H9 (cell line): ENCODE measurements at regions not wholly inside any gene's neighbourhood (a gene's known extent, or its start where the extent isn't known, plus 50 kb on each side); places are given as distances from the start of the nearest gene placed in this dataset.

Experiments used
- DNase-seq: peaks from one replicate; pipeline ENCODE4 v3.0.0-alpha.2; 2017
- H2AFZ ChIP-seq: one replicate; pipeline ENCODE4 v1.6.1; 2013; ENCODE audit warnings: mild to moderate bottlenecking, low read length, control low read depth, moderate library complexity
- H2AK5ac ChIP-seq: 2 replicates; pipeline ENCODE4 v1.6.1; 2013; ENCODE audit warnings: low read length, control low read depth, mixed read lengths; ENCODE audit not compliant: insufficient read length
- H2BK120ac ChIP-seq: one replicate; pipeline ENCODE4 v1.6.1; 2013; ENCODE audit warnings: low read depth, mild to moderate bottlenecking, low read length, control low read depth, inconsistent platforms; ENCODE audit not compliant: poor library complexity, severe bottlenecking
- H2BK12ac ChIP-seq: 2 replicates; pipeline ENCODE4 v1.6.1; 2013; ENCODE audit warnings: low read length, control low read depth, mixed read lengths, low read depth; ENCODE audit not compliant: insufficient read length
- H2BK15ac ChIP-seq: 2 replicates; pipeline ENCODE4 v1.6.1; 2013; ENCODE audit warnings: low read depth, low read length, control low read depth
- H2BK20ac ChIP-seq: one replicate; pipeline ENCODE4 v1.6.1; 2013; ENCODE audit warnings: low read depth, mild to moderate bottlenecking, low read length, control low read depth, inconsistent platforms; ENCODE audit not compliant: poor library complexity, severe bottlenecking
- H2BK5ac ChIP-seq: 2 replicates; pipeline ENCODE4 v1.6.1; 2013; ENCODE audit warnings: low read length, control low read depth, mixed read lengths; ENCODE audit not compliant: insufficient read length
- H3K14ac ChIP-seq: 2 replicates; pipeline ENCODE4 v1.6.1; 2013; ENCODE audit warnings: low read length, control low read depth; ENCODE audit not compliant: insufficient read depth
- H3K18ac ChIP-seq: 2 replicates; pipeline ENCODE4 v1.6.1; 2013; ENCODE audit warnings: low read depth, mild to moderate bottlenecking, mixed read lengths, low read length, control low read depth; ENCODE audit not compliant: insufficient read length
- H3K23ac ChIP-seq: 2 replicates; pipeline ENCODE4 v1.6.1; 2013; ENCODE audit warnings: low read length, control low read depth, mixed read lengths, low read depth; ENCODE audit not compliant: insufficient read length
- H3K23me2 ChIP-seq: 2 replicates; pipeline ENCODE4 v1.6.1; 2013; ENCODE audit warnings: low read depth, mild to moderate bottlenecking, mixed read lengths, low read length, control low read depth; ENCODE audit not compliant: insufficient read length, poor library complexity, severe bottlenecking
- H3K27ac ChIP-seq: 2 replicates; pipeline ENCODE4 v1.5.1; 2013; ENCODE audit warnings: low read length, control low read depth, mixed read lengths, low read depth; ENCODE audit not compliant: insufficient read length
- H3K27me3 ChIP-seq: 2 replicates; pipeline ENCODE4 v1.6.1; 2013; ENCODE audit warnings: low read length, control low read depth, inconsistent platforms; ENCODE audit not compliant: insufficient read depth
- H3K4ac ChIP-seq: 2 replicates; pipeline ENCODE4 v1.6.1; 2013; ENCODE audit warnings: low read depth, mild to moderate bottlenecking, control low read depth, inconsistent platforms, low read length, moderate library complexity
- H3K4me1 ChIP-seq: 2 replicates; pipeline ENCODE4 v1.6.1; 2013; ENCODE audit warnings: low read length, control low read depth, inconsistent platforms; ENCODE audit not compliant: insufficient read depth
- H3K4me2 ChIP-seq: 2 replicates; pipeline ENCODE4 v1.6.1; 2013; ENCODE audit warnings: low read length, control low read depth, mixed read lengths; ENCODE audit not compliant: insufficient read length, insufficient read depth
- H3K56ac ChIP-seq: 2 replicates; pipeline ENCODE4 v1.6.1; 2013; ENCODE audit warnings: low read depth, mild to moderate bottlenecking, mixed read lengths, low read length, control low read depth; ENCODE audit not compliant: insufficient read length
- H3K79me1 ChIP-seq: 2 replicates; pipeline ENCODE4 v1.6.1; 2013; ENCODE audit warnings: low read depth, mild to moderate bottlenecking, moderate library complexity, low read length, control low read depth, inconsistent platforms; ENCODE audit not compliant: insufficient read depth, poor library complexity, severe bottlenecking
- H3K79me2 ChIP-seq: 2 replicates; pipeline ENCODE4 v1.6.1; 2013; ENCODE audit warnings: low read length, control low read depth, inconsistent platforms; ENCODE audit not compliant: insufficient read depth
- H3K9ac ChIP-seq: 2 replicates; pipeline ENCODE4 v1.6.1; 2013; ENCODE audit warnings: low read length, control low read depth, mixed read lengths; ENCODE audit not compliant: insufficient read length; ENCODE audit errors: extremely low read depth
- H3K9me3 ChIP-seq: one replicate; pipeline ENCODE4 v1.6.1; 2013; ENCODE audit warnings: low read depth, low read length, inconsistent platforms; ENCODE audit not compliant: control insufficient read depth
- H3T11ph ChIP-seq: one replicate; pipeline ENCODE4 v1.6.1; 2013; ENCODE audit warnings: mild to moderate bottlenecking, low read length, control low read depth, inconsistent platforms
- H4K20me1 ChIP-seq: one replicate; pipeline ENCODE4 v1.6.1; 2013; ENCODE audit not compliant: control insufficient read depth, insufficient read length, insufficient read depth
- H4K5ac ChIP-seq: 2 replicates; pipeline ENCODE4 v1.6.1; 2013; ENCODE audit warnings: low read depth, mild to moderate bottlenecking, mixed read lengths, low read length, control low read depth; ENCODE audit not compliant: insufficient read length
- H4K8ac ChIP-seq: replicated peaks from 2 replicates; pipeline ENCODE4 v1.6.1; 2013; ENCODE audit warnings: low read length, control low read depth, mixed read lengths, low read depth; ENCODE audit not compliant: insufficient read length
- H4K91ac ChIP-seq: 2 replicates; pipeline ENCODE4 v1.6.1; 2013; ENCODE audit warnings: low read depth, mild to moderate bottlenecking, moderate library complexity, mixed read lengths, low read length, control low read depth; ENCODE audit not compliant: insufficient read length
- H3K27ac Mint-ChIP-seq, 3 experiments: 2 replicates in 2 of 3; 3 replicates in 1 of 3; pipeline ENCODE4 v1.8.0; 2020 to 2021; ENCODE audit warnings: mixed read lengths in 3 of 3, mild to moderate bottlenecking in 1 of 3, moderate library complexity in 1 of 3
- H3K27me3 Mint-ChIP-seq: 2 replicates; pipeline ENCODE4 v1.8.0; 2021; ENCODE audit warnings: low read depth, mild to moderate bottlenecking, moderate library complexity, mixed read lengths
- H3K36me3 Mint-ChIP-seq, 3 experiments: 2 replicates in 2 of 3; 3 replicates in 1 of 3; pipeline ENCODE4 v1.8.0; 2020 to 2021; ENCODE audit warnings: low read depth in 3 of 3, mixed read lengths in 3 of 3; ENCODE audit not compliant: insufficient read depth in 1 of 3
- H3K4me1 Mint-ChIP-seq, 2 experiments: 2 replicates each; pipeline ENCODE4 v1.8.0; 2020; ENCODE audit warnings: mixed read lengths in 2 of 2
- H3K4me3 Mint-ChIP-seq, 2 experiments: 2 replicates in 1 of 2; 3 replicates in 1 of 2; pipeline ENCODE4 v1.8.0; 2020 to 2021; ENCODE audit warnings: mild to moderate bottlenecking in 2 of 2, mixed read lengths in 2 of 2, moderate library complexity in 1 of 2
- H3K9me3 Mint-ChIP-seq, 2 experiments: 2 replicates in 1 of 2; 3 replicates in 1 of 2; pipeline ENCODE4 v1.8.0; 2020; ENCODE audit warnings: mild to moderate bottlenecking in 2 of 2, mixed read lengths in 2 of 2, moderate library complexity in 1 of 2
- WGBS: extraction: QIAGEN DNeasy Blood & Tissue Kit; methylation state at CpG from one replicate; pipeline ENCODE4 v1.1.7; 2013; ENCODE audit warnings: missing lambda C conversion rate, low lambda C conversion rate, mixed read lengths; ENCODE audit not compliant: insufficient read length; ENCODE audit errors: extremely low coverage; 5-methylcytosine and 5-hydroxymethylcytosine counted together
- TF ChIP-seq, protein P1 (sequence below): fragments of 200-600 bp; sonication (generic); conservative IDR thresholded peaks from 3 replicates; pipeline ENCODE4 v1.8.0; 2021; ENCODE audit warnings: antibody characterized with exemption, mild to moderate bottlenecking

DNA sequence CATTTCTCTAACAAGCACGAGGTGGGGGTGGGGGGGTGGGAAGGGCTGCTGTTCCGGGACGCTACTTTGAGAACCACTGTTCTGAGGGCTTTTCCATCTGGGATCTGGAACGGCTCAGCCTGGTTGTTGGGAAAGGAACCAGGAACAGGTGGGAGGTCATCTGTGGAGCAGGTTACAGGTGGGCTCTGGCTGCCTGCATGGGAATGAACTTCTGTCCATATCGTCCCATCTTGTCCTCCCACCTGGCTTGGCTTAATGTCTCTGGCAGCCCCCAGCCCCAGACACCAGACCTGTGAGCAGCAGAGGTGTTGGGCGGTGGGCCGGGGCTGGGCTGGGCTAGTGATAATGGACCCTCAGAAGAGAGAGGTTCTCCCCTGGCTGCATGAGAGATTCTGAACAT lies 69.4 kb upstream of the TARDBP start:
- H3T11ph ChIP-seq, result no peak overlapping the region
- peaks cover 35% of the 10 kb centered on the region for H3K27me3 Mint-ChIP-seq
- H3K4me3 Mint-ChIP-seq, result no peak overlapping the region
- H3K4me1 Mint-ChIP-seq, result peaks cover 8 to 30% of the 10 kb centered on the region in 2 experiments
- no peaks in the 10 kb centered on the region for H3K9me3 ChIP-seq
- H2AFZ ChIP-seq, result no peak overlapping the region
- no peak overlapping the region for H2BK20ac ChIP-seq
- no peak overlapping the region for H4K91ac ChIP-seq
- H3K4me1 ChIP-seq, result no peaks in the 10 kb centered on the region
- H4K8ac ChIP-seq, result no peak overlapping the region
- H3K27ac Mint-ChIP-seq, result peak overlapping the region in 1 of 3 experiments; percentile 53; a peak in 1 of 7 replicates
- no peak overlapping the region for H3K18ac ChIP-seq
- H3K23ac ChIP-seq, result no peak overlapping the region
- H3K23me2 ChIP-seq, result no peaks in the 10 kb centered on the region
- no peak overlapping the region for H2BK120ac ChIP-seq
- H3K9ac ChIP-seq, result no peak overlapping the region
- no peaks in the 10 kb centered on the region for H4K20me1 ChIP-seq
- no peak overlapping the region for H4K5ac ChIP-seq
- H3K79me2 ChIP-seq, result no peaks in the 10 kb centered on the region
- no peaks in the 10 kb centered on the region for H3K9me3 Mint-ChIP-seq
- H3K27ac ChIP-seq, result no peak overlapping the region
- no peak overlapping the region for H3K4me2 ChIP-seq
- H2AK5ac ChIP-seq, result no peak overlapping the region
- no peak for DNase-seq
- no peak overlapping the region for H2BK15ac ChIP-seq
- no CpG with 5 or more reads among the region's 7 CpGs for WGBS
- no peaks in the 10 kb centered on the region; a peak in 1 of 7 replicates for H3K36me3 Mint-ChIP-seq
- no peak overlapping the region for H3K4ac ChIP-seq
- no peak overlapping the region for H2BK12ac ChIP-seq
- no peaks in the 10 kb centered on the region for H3K27me3 ChIP-seq
- H3K14ac ChIP-seq, result no peak overlapping the region
- no peak overlapping the region for H2BK5ac ChIP-seq
- no peak overlapping the region for H3K56ac ChIP-seq
- TF ChIP-seq, protein P1, sequence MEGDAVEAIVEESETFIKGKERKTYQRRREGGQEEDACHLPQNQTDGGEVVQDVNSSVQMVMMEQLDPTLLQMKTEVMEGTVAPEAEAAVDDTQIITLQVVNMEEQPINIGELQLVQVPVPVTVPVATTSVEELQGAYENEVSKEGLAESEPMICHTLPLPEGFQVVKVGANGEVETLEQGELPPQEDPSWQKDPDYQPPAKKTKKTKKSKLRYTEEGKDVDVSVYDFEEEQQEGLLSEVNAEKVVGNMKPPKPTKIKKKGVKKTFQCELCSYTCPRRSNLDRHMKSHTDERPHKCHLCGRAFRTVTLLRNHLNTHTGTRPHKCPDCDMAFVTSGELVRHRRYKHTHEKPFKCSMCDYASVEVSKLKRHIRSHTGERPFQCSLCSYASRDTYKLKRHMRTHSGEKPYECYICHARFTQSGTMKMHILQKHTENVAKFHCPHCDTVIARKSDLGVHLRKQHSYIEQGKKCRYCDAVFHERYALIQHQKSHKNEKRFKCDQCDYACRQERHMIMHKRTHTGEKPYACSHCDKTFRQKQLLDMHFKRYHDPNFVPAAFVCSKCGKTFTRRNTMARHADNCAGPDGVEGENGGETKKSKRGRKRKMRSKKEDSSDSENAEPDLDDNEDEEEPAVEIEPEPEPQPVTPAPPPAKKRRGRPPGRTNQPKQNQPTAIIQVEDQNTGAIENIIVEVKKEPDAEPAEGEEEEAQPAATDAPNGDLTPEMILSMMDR, result no peak
- H3K79me1 ChIP-seq, result no peaks in the 10 kb centered on the region
